H1 (cell line): ENCODE measurements at regions not wholly inside any gene's neighbourhood (a gene's known extent, or its start where the extent isn't known, plus 50 kb on each side); places are given as distances from the start of the nearest gene placed in this dataset.

Experiments
- CTCF ChIA-PET: fragments of 300-600 bp; sonication (Branson Sonifier 250); formaldehyde crosslinking; loops from one replicate; lab custom pipeline; 2021; ENCODE audit not compliant: partially characterized antibody; lab: Charles Lee
- POLR2A ChIA-PET: fragments of 300-600 bp; sonication (Branson Sonifier 250); formaldehyde crosslinking; loops from one replicate; lab custom pipeline; 2021; ENCODE audit warnings: inconsistent platforms; ENCODE audit not compliant: partially characterized antibody; lab: Charles Lee
- DNase-seq, 2 experiments: peaks; one replicate each; pipeline versions ENCODE4 v3.0.0 to v3.0.0-alpha.2; 2010 to 2022; ENCODE audit warnings: low spot score in 2 of 2, low read depth in 1 of 2, mixed read lengths in 1 of 2
- FAIRE-seq: peaks from 2 replicates; lab custom pipeline; 2011; peaks lifted over from hg19 to GRCh38; lab: Jason Lieb, UNC
- H2AFZ ChIP-seq: 2 replicates; pipeline ENCODE4 v1.8.1; 2012; ENCODE audit warnings: low read length, inconsistent platforms
- H2AK5ac ChIP-seq: 2 replicates; pipeline ENCODE4 v1.6.1; 2013; ENCODE audit warnings: low read depth, low read length
- H2BK120ac ChIP-seq: replicated peaks from 2 replicates; pipeline ENCODE3; 2013; ENCODE audit warnings: low read depth, low read length, inconsistent platforms
- H2BK12ac ChIP-seq: 2 replicates; pipeline ENCODE4 v1.6.1; 2013; ENCODE audit warnings: low read depth, low read length
- H2BK15ac ChIP-seq: 2 replicates; pipeline ENCODE4 v1.6.1; 2013; ENCODE audit warnings: low read length
- H2BK20ac ChIP-seq: 2 replicates; pipeline ENCODE4 v1.6.1; 2013; ENCODE audit warnings: low read length
- H2BK5ac ChIP-seq: 2 replicates; pipeline ENCODE4 v1.6.1; 2013; ENCODE audit warnings: low read depth, low read length
- H3K14ac ChIP-seq: 2 replicates; pipeline ENCODE4 v1.6.1; 2013; ENCODE audit warnings: inconsistent platforms; ENCODE audit not compliant: insufficient read length
- H3K18ac ChIP-seq: 2 replicates; pipeline ENCODE4 v1.6.1; 2013; ENCODE audit warnings: low read length; ENCODE audit errors: extremely low read depth
- H3K23ac ChIP-seq: 2 replicates; pipeline ENCODE4 v1.6.1; 2013; ENCODE audit warnings: inconsistent platforms; ENCODE audit not compliant: insufficient read length
- H3K23me2 ChIP-seq: 2 replicates; pipeline ENCODE4 v1.6.1; 2013; ENCODE audit warnings: low read depth, low read length
- H3K27ac ChIP-seq: 2 replicates; pipeline ENCODE4 v1.6.1; 2011; ENCODE audit warnings: low read depth, low read length, inconsistent platforms
- H3K27me3 ChIP-seq, 4 experiments: replicated peaks in 1 of 4; 1 replicate in 1 of 4; 2 replicates in 3 of 4; pipeline versions ENCODE4 v1.6.1 to v1.8.1; 2011 to 2013; ENCODE audit warnings: low read length in 3 of 4, mild to moderate bottlenecking in 3 of 4, inconsistent platforms in 2 of 4, mixed read lengths in 2 of 4, moderate library complexity in 1 of 4; ENCODE audit not compliant: control insufficient read depth in 3 of 4, insufficient read depth in 3 of 4; ENCODE audit errors: extremely low read depth in 1 of 4
- H3K36me3 ChIP-seq, 4 experiments: 2 replicates each; pipeline versions ENCODE4 v1.6.1 to v1.8.1; 2011 to 2013; ENCODE audit warnings: mild to moderate bottlenecking in 4 of 4, low read length in 3 of 4, moderate library complexity in 2 of 4, control low read depth in 1 of 4, inconsistent platforms in 1 of 4; ENCODE audit not compliant: insufficient read depth in 4 of 4, control insufficient read depth in 2 of 4
- H3K4ac ChIP-seq: replicated peaks from 2 replicates; pipeline ENCODE3; 2013; ENCODE audit warnings: low read length, low read depth, mixed read lengths, inconsistent platforms; ENCODE audit not compliant: insufficient read length
- H3K4me1 ChIP-seq, 4 experiments: replicated peaks in 1 of 4; 1 replicate in 1 of 4; 2 replicates in 3 of 4; pipeline versions ENCODE4 v1.6.1 to v1.8.1; 2011 to 2013; ENCODE audit warnings: low read length in 3 of 4, inconsistent platforms in 2 of 4, mixed read lengths in 1 of 4; ENCODE audit not compliant: insufficient read depth in 4 of 4, control insufficient read depth in 3 of 4
- H3K4me2 ChIP-seq, 2 experiments: 2 replicates each; pipeline versions ENCODE4 v1.6.1 to v1.8.1; 2011 to 2013; ENCODE audit warnings: low read depth in 2 of 2, low read length in 2 of 2, control low read depth in 1 of 2, inconsistent platforms in 1 of 2, mild to moderate bottlenecking in 1 of 2; ENCODE audit not compliant: insufficient read depth in 1 of 2
- H3K4me3 ChIP-seq, 4 experiments: fragments of 200-600, 300-600 bp in 1 of 4; sonication (generic), shearing (Covaris generic), sonication (Bioruptor Twin) in 1 of 4; 2 replicates each; pipeline versions ENCODE4 v1.5.1 to v1.8.1; 2011 to 2016; ENCODE audit warnings: low read length in 4 of 4, low read depth in 3 of 4, control low read depth in 2 of 4, inconsistent platforms in 2 of 4, mild to moderate bottlenecking in 2 of 4, mixed read lengths in 1 of 4, moderate library complexity in 1 of 4; ENCODE audit not compliant: insufficient read depth in 2 of 4; ENCODE audit errors: extremely low read depth in 1 of 4
- H3K56ac ChIP-seq: replicated peaks from 2 replicates; pipeline ENCODE3; 2013; ENCODE audit warnings: low read depth, mild to moderate bottlenecking, mixed read lengths, low read length, inconsistent platforms; ENCODE audit not compliant: insufficient read length
- H3K79me1 ChIP-seq: 2 replicates; pipeline ENCODE4 v1.6.1; 2013; ENCODE audit warnings: low read depth, low read length, control low read depth
- H3K79me2 ChIP-seq, 2 experiments: 2 replicates each; pipeline versions ENCODE4 v1.6.1 to v1.8.1; 2012 to 2013; ENCODE audit warnings: low read length in 2 of 2, mild to moderate bottlenecking in 2 of 2, inconsistent platforms in 1 of 2; ENCODE audit not compliant: insufficient read depth in 2 of 2, control insufficient read depth in 1 of 2
- H3K9ac ChIP-seq, 4 experiments: replicated peaks in 1 of 4; 1 replicate in 1 of 4; 2 replicates in 3 of 4; pipeline versions ENCODE4 v1.6.1 to v1.8.1; 2011 to 2013; ENCODE audit warnings: low read depth in 3 of 4, low read length in 3 of 4, control low read depth in 2 of 4, mild to moderate bottlenecking in 2 of 4, moderate library complexity in 2 of 4, inconsistent platforms in 1 of 4; ENCODE audit errors: extremely low read depth in 1 of 4
- H3K9me3 ChIP-seq, 2 experiments: 2 replicates each; pipeline versions ENCODE4 v1.6.1 to v1.8.1; 2012 to 2013; ENCODE audit warnings: mild to moderate bottlenecking in 2 of 2, moderate library complexity in 2 of 2, control low read depth in 1 of 2, inconsistent platforms in 1 of 2, low read depth in 1 of 2, low read length in 1 of 2, mixed read lengths in 1 of 2; ENCODE audit not compliant: insufficient read depth in 2 of 2
- H4K20me1 ChIP-seq, 2 experiments: replicated peaks in 1 of 2; 2 replicates each; pipeline versions ENCODE3 to v1.8.1; 2011 to 2013; ENCODE audit warnings: inconsistent platforms in 2 of 2, low read length in 2 of 2, mild to moderate bottlenecking in 1 of 2; ENCODE audit not compliant: insufficient read depth in 2 of 2, control insufficient read depth in 1 of 2
- H4K5ac ChIP-seq: 2 replicates; pipeline ENCODE4 v1.6.1; 2013; ENCODE audit warnings: low read length, low read depth, mixed read lengths, inconsistent platforms; ENCODE audit not compliant: insufficient read length
- H4K8ac ChIP-seq: 2 replicates; pipeline ENCODE4 v1.8.0; 2013; ENCODE audit warnings: mild to moderate bottlenecking, moderate library complexity, low read length, inconsistent platforms; ENCODE audit not compliant: insufficient read depth; ENCODE audit errors: extremely low read depth
- H4K91ac ChIP-seq: replicated peaks from 2 replicates; pipeline ENCODE3; 2013; ENCODE audit warnings: low read length, mixed read lengths, inconsistent platforms; ENCODE audit not compliant: insufficient read length
- HDAC2 ChIP-seq, 2 experiments: fragments of 300-600 bp in 1 of 2; sonication (generic) in 1 of 2; IDR thresholded peaks; 2 replicates each; pipeline ENCODE4 v1.6.1; 2011 to 2012; ENCODE audit warnings: low read depth in 2 of 2, low read length in 2 of 2, mild to moderate bottlenecking in 2 of 2, moderate library complexity in 2 of 2, borderline replicate concordance in 1 of 2, inconsistent platforms in 1 of 2
- TEAD4 ChIP-seq: IDR thresholded peaks from 2 replicates; pipeline ENCODE4 v1.6.1; 2012; ENCODE audit warnings: low read depth, low read length, inconsistent platforms, mixed read lengths
- WGBS, 2 experiments: shearing (Covaris generic) in 1 of 2; methylation state at CpG; one replicate each; pipeline versions ENCODE4 v1.1.6 to v1.1.7; 2013 to 2015; ENCODE audit warnings: low lambda C conversion rate in 2 of 2, mixed read lengths in 2 of 2, inconsistent platforms in 1 of 2, low coverage in 1 of 2, missing lambda C conversion rate in 1 of 2; ENCODE audit not compliant: insufficient replicate concordance in 2 of 2, insufficient coverage in 1 of 2, insufficient read length in 1 of 2; ENCODE audit errors: extremely low coverage in 1 of 2, missing lambda C conversion rate in 1 of 2; 5-methylcytosine and 5-hydroxymethylcytosine counted together

GRCh38 chr2:128488434-128488833 lies 169.8 kb upstream of the HS6ST1 start:
- DNase-seq, result peak in 1 of 2 experiments; percentile 10
- Histone ChIP-seq H2BK20ac (no peak overlapping the region), H3K14ac (no peak overlapping the region), H4K20me1 (no peaks in the 10 kb centered on the region), H4K8ac (no peak overlapping the region), H3K4me3 (no peak overlapping the region), H3K36me3 (no peaks in the 10 kb centered on the region), H3K79me1 (no peaks in the 10 kb centered on the region), H2BK12ac (no peak overlapping the region), H2AK5ac (no peak overlapping the region), H4K5ac (no peak overlapping the region), H3K18ac (no peak overlapping the region), H3K4me2 (no peak overlapping the region), H4K91ac (no peak overlapping the region), H3K9me3 (peaks cover 0 to 4% of the 10 kb centered on the region in 2 experiments; a peak in 1 of 4 replicates), H3K79me2 (no peaks in the 10 kb centered on the region), H2BK15ac (no peak overlapping the region), H2BK120ac (no peak overlapping the region), H3K4ac (no peak overlapping the region), H3K23ac (no peak overlapping the region), H3K23me2 (no peaks in the 10 kb centered on the region), H3K27me3 (no peaks in the 10 kb centered on the region), H3K4me1 (peaks cover 14 to 39% (median 25%) of the 10 kb centered on the region in 4 experiments), H3K9ac (no peak overlapping the region), H3K27ac (no peak overlapping the region), H2AFZ (no peak overlapping the region), H3K56ac (no peak overlapping the region), H2BK5ac (no peak overlapping the region)
- FAIRE-seq, result no peak
- TF ChIP-seq TEAD4, result peak; percentile 54; the same call in 1 of the 2 replicates
- no peak for TF ChIP-seq HDAC2 (IDR thresholded peaks at IDR 0.05; ENCODE audit: borderline replicate concordance in 1 of 2, low read depth in 2 of 2, low read length in 2 of 2)
- CTCF ChIA-PET, result no interaction called here
- POLR2A ChIA-PET, result no interaction called here
- WGBS, 2 experiments, result 65% methylated on average over 2 of the region's 2 CpGs; no CpG with 5 or more reads in 1 of the 2 experiments
